HCT116 (cell line): ENCODE measurements at regions not wholly inside any gene's neighbourhood (a gene's known extent, or its start where the extent isn't known, plus 50 kb on each side); places are given as distances from the start of the nearest gene placed in this dataset.

ENCODE experiments used
- ATAC-seq: fragments of 200-7000 bp; cut with Tn5 transposase; 2 replicates; pipeline ENCODE4 v1.9.1; 2020; ENCODE audit warnings: mild to moderate bottlenecking, moderate library complexity
- BruUV-seq: library from RNA; stranded (reverse); fragments of 400-500 nt; replicated peaks from 2 replicates; lab custom pipeline; 2021; lab: Mats Ljungman, UMichigan
- CTCF ChIA-PET: fragments of 300-600 bp; sonication (Branson Sonifier 250); formaldehyde crosslinking; loops from one replicate; lab custom pipeline; 2021; ENCODE audit warnings: antibody characterized with exemption; lab: Charles Lee
- POLR2A ChIA-PET: fragments of 300-600, 350-600 bp; sonication (Branson Sonifier 250); formaldehyde crosslinking; loops from one replicate; lab custom pipeline; 2021; ENCODE audit warnings: antibody characterized with exemption; lab: Charles Lee
- RAD21 ChIA-PET, 2 experiments: fragments of 300-600 bp; sonication (Branson Sonifier 250); formaldehyde crosslinking; loops; one replicate each; lab custom pipeline; 2023; ENCODE audit warnings: low total read pairs in 2 of 2; ENCODE audit not compliant: uncharacterized antibody in 2 of 2, unreplicated experiment in 2 of 2, low non-redundant PET in 1 of 2; lab: Charles Lee
- DNase-seq: peaks from one replicate; pipeline ENCODE4 v3.0.0-alpha.2; 2010; ENCODE audit warnings: low read depth, low spot score
- H2AFZ ChIP-seq: fragments of 200-600 bp; shearing (Covaris generic), sonication (generic); 2 replicates; pipeline ENCODE4 v1.6.1; 2017; ENCODE audit warnings: low read depth, mixed run types, mixed read lengths, antibody characterized with exemption, low read length; ENCODE audit not compliant: poor library complexity, severe bottlenecking
- H3K27ac ChIP-seq: 2 replicates; pipeline ENCODE4 v1.5.1; 2012; ENCODE audit warnings: low read depth, low read length
- H3K27me3 ChIP-seq: fragments of 200-600 bp; sonication (generic); 2 replicates; pipeline ENCODE4 v1.6.1; 2016; ENCODE audit warnings: mixed run types, low read length, mixed read lengths; ENCODE audit not compliant: insufficient read depth
- H3K36me3 ChIP-seq, 2 experiments: fragments of 200-500 bp in 1 of 2; fragments of 200-600 bp in 1 of 2; sonication (Bioruptor generic) in 1 of 2; sonication (generic) in 1 of 2; 2 replicates each; pipeline versions ENCODE4 v1.5.1 to v1.6.1; 2014 to 2016; ENCODE audit warnings: low read length in 2 of 2, inconsistent platforms in 1 of 2, mixed read lengths in 1 of 2, mixed run types in 1 of 2; ENCODE audit not compliant: insufficient read depth in 2 of 2, control insufficient read depth in 1 of 2
- H3K4me1 ChIP-seq, 2 experiments: fragments of 200-600 bp in 1 of 2; sonication (generic) in 1 of 2; 2 replicates each; pipeline versions ENCODE4 v1.5.1 to v1.6.1; 2012 to 2017; ENCODE audit warnings: low read length in 2 of 2, inconsistent platforms in 1 of 2, mild to moderate bottlenecking in 1 of 2, mixed read lengths in 1 of 2, mixed run types in 1 of 2, moderate library complexity in 1 of 2; ENCODE audit not compliant: insufficient read depth in 2 of 2, control insufficient read depth in 1 of 2
- H3K4me2 ChIP-seq: fragments of 200-600 bp; sonication (generic); 2 replicates; pipeline ENCODE4 v1.6.1; 2017; ENCODE audit warnings: mixed run types, low read length, mixed read lengths
- H3K4me3 ChIP-seq, 2 experiments: fragments of 200-600 bp in 1 of 2; sonication (generic) in 1 of 2; replicated peaks in 1 of 2; 2 replicates each; pipeline ENCODE4 v1.5.1; 2011 to 2016; ENCODE audit warnings: low read length in 2 of 2, control low read depth in 1 of 2, low read depth in 1 of 2, mild to moderate bottlenecking in 1 of 2, mixed read lengths in 1 of 2, mixed run types in 1 of 2
- H3K79me2 ChIP-seq: fragments of 200-600 bp; sonication (generic); 2 replicates; pipeline ENCODE4 v1.6.1; 2017; ENCODE audit warnings: mild to moderate bottlenecking, mixed run types, low read length, moderate library complexity, mixed read lengths; ENCODE audit not compliant: insufficient read depth
- H3K9ac ChIP-seq: fragments of 200-600 bp; sonication (generic); 2 replicates; pipeline ENCODE4 v1.6.1; 2016; ENCODE audit warnings: low read length, mixed read lengths
- H3K9me2 ChIP-seq: fragments of 200-600 bp; sonication (generic), shearing (Covaris generic); 2 replicates; pipeline ENCODE4 v1.6.1; 2017; ENCODE audit warnings: mixed run types, mild to moderate bottlenecking, moderate library complexity; ENCODE audit not compliant: insufficient read depth
- H3K9me3 ChIP-seq, 2 experiments: fragments of 200-500 bp in 1 of 2; fragments of 200-600 bp in 1 of 2; sonication (Bioruptor generic) in 1 of 2; sonication (generic) in 1 of 2; 2 replicates each; pipeline ENCODE4 v1.6.1; 2014 to 2017; ENCODE audit warnings: low read length in 2 of 2, mixed read lengths in 2 of 2, inconsistent platforms in 1 of 2, low read depth in 1 of 2, mild to moderate bottlenecking in 1 of 2, mixed run types in 1 of 2, moderate library complexity in 1 of 2; ENCODE audit not compliant: control insufficient read depth in 1 of 2, insufficient read depth in 1 of 2
- H4K20me1 ChIP-seq: fragments of 200-600 bp; sonication (generic), shearing (Covaris generic); 2 replicates; pipeline ENCODE4 v1.6.1; 2017; ENCODE audit warnings: mixed run types, mild to moderate bottlenecking, moderate library complexity; ENCODE audit not compliant: insufficient read depth
- CTCF ChIP-seq, 3 experiments: fragments of 200-600 bp in 1 of 3; sonication (generic) in 1 of 3; IDR thresholded peaks in 2 of 3; conservative IDR thresholded peaks in 1 of 3; 2 replicates each; pipeline ENCODE4 v1.5.1; 2012 to 2017; ENCODE audit warnings: low read depth in 2 of 3, low read length in 2 of 3, antibody characterized with exemption in 1 of 3, borderline replicate concordance in 1 of 3, control low read depth in 1 of 3, mild to moderate bottlenecking in 1 of 3, mixed read lengths in 1 of 3, mixed run types in 1 of 3, moderate library complexity in 1 of 3; ENCODE audit not compliant: insufficient read depth in 1 of 3
- EGR1 ChIP-seq: IDR thresholded peaks from 2 replicates; pipeline ENCODE4 v1.6.1; 2012; ENCODE audit warnings: low read depth
- ELF1 ChIP-seq: IDR thresholded peaks from 2 replicates; pipeline ENCODE4 v1.6.1; 2012; ENCODE audit warnings: low read depth, borderline replicate concordance
- EZH2 ChIP-seq: fragments of 200-600 bp; sonication (generic); IDR thresholded peaks from 2 replicates; pipeline ENCODE4 v1.6.1; 2017; ENCODE audit warnings: antibody characterized with exemption, mixed run types
- EZH2phosphoT487 ChIP-seq: fragments of 200-600 bp; IDR thresholded peaks from 2 replicates; pipeline ENCODE4 v1.6.1; 2018; ENCODE audit warnings: antibody characterized with exemption, borderline replicate concordance
- FOSL1 ChIP-seq: IDR thresholded peaks from 2 replicates; pipeline ENCODE4 v1.6.1; 2012; ENCODE audit warnings: low read depth
- JUND ChIP-seq: IDR thresholded peaks from 2 replicates; pipeline ENCODE4 v1.6.1; 2012
- RAD21 ChIP-seq: IDR thresholded peaks from 2 replicates; pipeline ENCODE4 v1.6.1; 2012; ENCODE audit warnings: low read depth, mild to moderate bottlenecking
- SP1 ChIP-seq: IDR thresholded peaks from 2 replicates; pipeline ENCODE4 v1.6.1; 2012; ENCODE audit warnings: low read depth
- TCF7L2 ChIP-seq: IDR thresholded peaks from 2 replicates; pipeline ENCODE4 v1.7.0; 2011; ENCODE audit warnings: borderline replicate concordance, inconsistent platforms; ENCODE audit not compliant: insufficient read depth, insufficient read length; ENCODE audit errors: extremely low read depth
- YY1 ChIP-seq: IDR thresholded peaks from 2 replicates; pipeline ENCODE4 v1.6.1; 2011; ENCODE audit warnings: low read length, low read depth, moderate library complexity, mild to moderate bottlenecking; ENCODE audit not compliant: insufficient replicate concordance; ENCODE audit errors: extremely low read depth
- ZFX ChIP-seq: fragments of 450-650 bp; IDR thresholded peaks from 2 replicates; pipeline ENCODE4 v1.6.1; 2017
- ZNF274 ChIP-seq: fragments of 200-500 bp; sonication (Bioruptor generic); IDR thresholded peaks from 2 replicates; pipeline ENCODE4 v1.6.1; 2014; ENCODE audit warnings: mild to moderate bottlenecking, low read depth, low read length, inconsistent platforms
- intact Hi-C: fragments of 100-400 bp; cut with micrococcal nuclease; formaldehyde crosslinking; loops from 2 replicates; pipeline ENCODE4 v1.10.0; 2022
- TF ChIP-seq, protein P1 (sequence below): IDR thresholded peaks from 2 replicates; pipeline ENCODE4 v1.6.1; 2012; ENCODE audit warnings: low read depth
- TF ChIP-seq, protein P2 (sequence below): IDR thresholded peaks from 2 replicates; pipeline ENCODE4 v1.6.1; 2012

DNA sequence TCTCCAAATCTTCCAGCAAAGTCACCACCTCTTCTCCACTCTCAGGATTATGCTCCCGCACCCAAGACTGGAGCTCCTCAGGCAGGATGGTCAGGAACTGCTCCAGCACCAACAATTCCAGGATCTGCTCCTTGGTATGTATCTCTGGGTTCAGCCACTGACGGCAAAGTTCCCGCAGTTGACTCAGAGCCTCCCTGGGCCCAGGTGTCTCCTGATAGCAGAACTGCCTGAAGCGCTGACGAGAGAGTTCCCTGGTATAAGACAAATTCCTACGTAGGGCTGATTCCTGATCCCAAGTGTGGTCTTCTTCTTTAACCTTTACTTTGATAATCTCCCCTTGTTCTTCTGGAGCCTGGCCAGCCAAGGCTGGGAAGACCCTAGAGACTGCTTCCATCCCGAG lies 60.6 kb downstream of the GPX5 start (continued):
- TF ChIP-seq, protein P1, sequence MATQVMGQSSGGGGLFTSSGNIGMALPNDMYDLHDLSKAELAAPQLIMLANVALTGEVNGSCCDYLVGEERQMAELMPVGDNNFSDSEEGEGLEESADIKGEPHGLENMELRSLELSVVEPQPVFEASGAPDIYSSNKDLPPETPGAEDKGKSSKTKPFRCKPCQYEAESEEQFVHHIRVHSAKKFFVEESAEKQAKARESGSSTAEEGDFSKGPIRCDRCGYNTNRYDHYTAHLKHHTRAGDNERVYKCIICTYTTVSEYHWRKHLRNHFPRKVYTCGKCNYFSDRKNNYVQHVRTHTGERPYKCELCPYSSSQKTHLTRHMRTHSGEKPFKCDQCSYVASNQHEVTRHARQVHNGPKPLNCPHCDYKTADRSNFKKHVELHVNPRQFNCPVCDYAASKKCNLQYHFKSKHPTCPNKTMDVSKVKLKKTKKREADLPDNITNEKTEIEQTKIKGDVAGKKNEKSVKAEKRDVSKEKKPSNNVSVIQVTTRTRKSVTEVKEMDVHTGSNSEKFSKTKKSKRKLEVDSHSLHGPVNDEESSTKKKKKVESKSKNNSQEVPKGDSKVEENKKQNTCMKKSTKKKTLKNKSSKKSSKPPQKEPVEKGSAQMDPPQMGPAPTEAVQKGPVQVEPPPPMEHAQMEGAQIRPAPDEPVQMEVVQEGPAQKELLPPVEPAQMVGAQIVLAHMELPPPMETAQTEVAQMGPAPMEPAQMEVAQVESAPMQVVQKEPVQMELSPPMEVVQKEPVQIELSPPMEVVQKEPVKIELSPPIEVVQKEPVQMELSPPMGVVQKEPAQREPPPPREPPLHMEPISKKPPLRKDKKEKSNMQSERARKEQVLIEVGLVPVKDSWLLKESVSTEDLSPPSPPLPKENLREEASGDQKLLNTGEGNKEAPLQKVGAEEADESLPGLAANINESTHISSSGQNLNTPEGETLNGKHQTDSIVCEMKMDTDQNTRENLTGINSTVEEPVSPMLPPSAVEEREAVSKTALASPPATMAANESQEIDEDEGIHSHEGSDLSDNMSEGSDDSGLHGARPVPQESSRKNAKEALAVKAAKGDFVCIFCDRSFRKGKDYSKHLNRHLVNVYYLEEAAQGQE: no peak
- TF ChIP-seq ZNF274: no peak
- no peak for TF ChIP-seq SP1
- TF ChIP-seq, all 23 proteins: peak for 0

DNA sequence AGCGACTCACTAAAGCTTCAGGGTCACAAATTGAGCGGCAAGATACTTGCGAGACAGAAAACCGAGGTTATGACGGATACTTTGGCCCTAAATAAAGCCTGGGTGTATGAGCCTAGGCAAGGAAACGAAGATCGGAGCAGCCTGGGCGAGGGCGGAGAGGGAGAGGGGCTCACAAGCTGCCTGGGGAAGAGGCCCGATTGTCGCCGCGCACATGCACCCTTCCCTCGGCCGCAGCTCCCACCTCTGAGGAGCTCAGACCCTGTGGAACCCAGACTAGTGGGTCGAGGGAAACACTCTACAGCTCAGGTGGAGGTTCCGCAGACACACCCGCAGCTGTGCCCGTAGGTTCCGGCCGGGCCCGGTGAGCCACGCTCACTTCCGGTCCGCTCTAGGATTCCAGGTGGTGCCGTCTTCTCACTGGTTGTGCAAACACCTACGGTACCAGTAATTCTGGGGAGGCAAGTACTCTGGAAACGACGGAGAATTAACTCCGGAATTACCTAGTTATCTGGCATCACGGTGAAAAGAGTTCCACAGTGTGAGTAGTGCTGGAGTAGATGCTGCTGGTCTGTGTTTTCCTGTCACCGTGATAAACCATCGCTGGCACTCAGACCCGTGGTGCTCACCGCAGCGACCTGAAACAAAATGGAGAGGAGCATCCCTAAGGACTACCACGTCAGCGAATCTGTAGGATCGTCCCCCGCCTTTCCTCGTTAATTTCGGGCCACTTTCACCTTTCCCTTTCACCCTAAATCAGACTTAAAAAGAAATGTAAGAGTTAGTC lies 61.5 kb downstream of the GPX5 start:
- H3K4me2 ChIP-seq: no peak overlapping the region
- H3K36me3 ChIP-seq: no peaks in the 10 kb centered on the region
- no peaks in the 10 kb centered on the region for H3K27me3 ChIP-seq
- intact Hi-C loops: no loop called here
- no TSS peak for BruUV-seq
- RAD21 ChIA-PET: no interaction called here
- peaks cover 5 to 16% of the 10 kb centered on the region in 2 experiments; a peak in 3 of 4 replicates for H3K4me1 ChIP-seq
- no peak overlapping the region for H2AFZ ChIP-seq
- CTCF ChIA-PET: no interaction called here
- no peaks in the 10 kb centered on the region for H3K9me2 ChIP-seq
- ATAC-seq (no peak), DNase-seq (no peak)
- no peaks in the 10 kb centered on the region for H4K20me1 ChIP-seq
- H3K4me3 ChIP-seq: no peak overlapping the region
- no peaks in the 10 kb centered on the region for H3K79me2 ChIP-seq
- no peak overlapping the region for H3K9ac ChIP-seq
- POLR2A ChIA-PET: no interaction called here
- no peak overlapping the region for H3K27ac ChIP-seq
- H3K9me3 ChIP-seq: no peaks in the 10 kb centered on the region
- TF ChIP-seq JUND: no peak
- no peak for TF ChIP-seq ZFX
- TF ChIP-seq, protein P1: no peak
- no peak for TF ChIP-seq RAD21
- TF ChIP-seq, protein P2, sequence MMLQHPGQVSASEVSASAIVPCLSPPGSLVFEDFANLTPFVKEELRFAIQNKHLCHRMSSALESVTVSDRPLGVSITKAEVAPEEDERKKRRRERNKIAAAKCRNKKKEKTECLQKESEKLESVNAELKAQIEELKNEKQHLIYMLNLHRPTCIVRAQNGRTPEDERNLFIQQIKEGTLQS: no peak
- TF ChIP-seq ELF1: no peak
- no peak for TF ChIP-seq CTCF (IDR thresholded peaks at IDR 0.05 in 2 of 3, conservative IDR thresholded peaks at IDR 0.05 in 1 of 3; ENCODE audit: borderline replicate concordance in 1 of 3, insufficient read depth in 1 of 3, low read depth in 2 of 3, low read length in 2 of 3)
- no peak for TF ChIP-seq TCF7L2
- TF ChIP-seq YY1: no peak
- TF ChIP-seq EGR1: no peak
- TF ChIP-seq EZH2: no peak
- no peak for TF ChIP-seq FOSL1
- TF ChIP-seq EZH2phosphoT487: no peak
